ENCODE measurements at regions not wholly inside any gene's neighbourhood (a gene's known extent, or its start where the extent isn't known, plus 50 kb on each side); places are given as distances from the start of the nearest gene placed in this dataset.
"Not testable (repeated sequence)": the region's sequence is repeated elsewhere in the genome, so short reads cannot be mapped to it uniquely, and the experiment has no call there.

DNA sequence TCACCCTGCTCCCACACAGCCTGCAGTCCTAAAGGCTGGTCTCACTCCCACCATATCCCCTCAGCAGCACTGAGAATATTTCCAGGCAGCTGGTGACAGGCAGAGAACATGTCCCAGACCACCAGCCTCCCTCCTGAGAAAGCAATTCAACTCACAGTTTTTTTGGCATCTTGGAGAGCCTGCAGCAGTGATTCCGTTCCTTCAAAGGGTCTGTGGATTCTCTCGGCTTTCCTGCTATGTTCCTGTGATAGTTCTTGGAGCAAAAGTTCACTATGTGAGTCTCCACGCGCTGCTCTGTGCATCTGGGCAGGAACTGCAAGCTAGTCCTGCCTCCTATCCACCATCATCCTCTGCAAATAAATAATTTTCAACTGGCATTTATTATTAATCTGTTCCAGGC, 448.3 kb upstream of the HSF2 start:
- no peaks in the 10 kb centered on the region for H3K27me3 ChIP-seq
- H3K36me3 ChIP-seq, result no peaks in the 10 kb centered on the region
- in situ Hi-C loops (cut with MboI; ENCODE audit: low pct_ligation_motif_present in 1 of 4, low pct_unique_long_range_greater_than_20kb in 1 of 4, low sequenced_read_pairs in 3 of 4), result no loop called here
- TF ChIP-seq POLR2A (IDR thresholded peaks at IDR 0.05) (no peak), CTCF (IDR thresholded peaks at IDR 0.05) (no peak), EP300 (IDR thresholded peaks at IDR 0.05; ENCODE audit: low read depth) (no peak), POLR2AphosphoS5 (IDR thresholded peaks at IDR 0.05) (no peak)
- peak overlapping the region in 1 of 4 donors; percentile 34 for H3K27ac ChIP-seq
- intact Hi-C loops (cut with DNase I; ENCODE audit: low total_unique reads), result no loop called here
- no peak overlapping the region for H3K4me3 ChIP-seq
- H3K9me3 ChIP-seq, result no peaks in the 10 kb centered on the region
- DNase-seq, result no peak
- H3K4me1 ChIP-seq, result no peaks in the 10 kb centered on the region
- WGBS, 2 donors (ENCODE audit: low coverage in 1 of 2), result 63 to 83% methylated on average over 4 of the region's 4 CpGs

- no peak for DNase-seq
- Histone ChIP-seq H3K4me1 (no peaks in the 10 kb centered on the region), H3K27me3 (no peaks in the 10 kb centered on the region), H3K36me3 (no peaks in the 10 kb centered on the region), H3K9me3 (no peaks in the 10 kb centered on the region), H3K27ac (peak overlapping the region in 1 of 4 donors; percentile 34), H3K4me3 (no peak overlapping the region)
- TF ChIP-seq POLR2AphosphoS5 (IDR thresholded peaks at IDR 0.05) (peak in 1 of 3 donors; percentile 15), POLR2A (IDR thresholded peaks at IDR 0.05) (no peak), EP300 (IDR thresholded peaks at IDR 0.05; ENCODE audit: low read depth) (no peak)
- in situ Hi-C loops (cut with MboI; ENCODE audit: low pct_ligation_motif_present in 1 of 4, low pct_unique_long_range_greater_than_20kb in 1 of 4, low sequenced_read_pairs in 3 of 4) (no loop called here), intact Hi-C loops (cut with DNase I; ENCODE audit: low total_unique reads) (no loop called here)
- 70 to 85% methylated on average over 2 to 5 of the region's 5 CpGs for whole genome bisulfite sequencing, 2 donors (ENCODE audit: low coverage in 1 of 2)
Observed at GRCh38 chr6:121951918-121952379, 447.5 kb upstream of the HSF2 start.

- H3K4me3 ChIP-seq; in situ Hi-C loops (cut with MboI; ENCODE audit: low pct_ligation_motif_present in 1 of 4, low pct_unique_long_range_greater_than_20kb in 1 of 4, low sequenced_read_pairs in 3 of 4); DNase-seq; H3K9me3 ChIP-seq; H3K27ac ChIP-seq; intact Hi-C loops (cut with DNase I; ENCODE audit: low total_unique reads); H3K36me3 ChIP-seq; H3K4me1 ChIP-seq; H3K27me3 ChIP-seq: not testable (repeated sequence)
- 72 to 100% methylated on average over 1 to 2 of the region's 2 CpGs for WGBS, 2 donors (ENCODE audit: low coverage in 1 of 2)
Observed at GRCh38 chr6:121955401-121955800, 444.1 kb upstream of the HSF2 start.

- WGBS, 2 donors (ENCODE audit: low coverage in 1 of 2), result 54 to 66% methylated on average over 2 of the region's 2 CpGs
- no peak for DNase-seq
- intact Hi-C loops (cut with DNase I; ENCODE audit: low total_unique reads) (loop anchor here (1.0 kb wide), 1 partner anchor 34 kb away; no protein-coding TSS in a partner anchor), in situ Hi-C loops (cut with MboI; ENCODE audit: low pct_ligation_motif_present in 1 of 4, low pct_unique_long_range_greater_than_20kb in 1 of 4, low sequenced_read_pairs in 3 of 4) (no loop called here)
- Histone ChIP-seq H3K9me3 (no peaks in the 10 kb centered on the region), H3K4me3 (no peak overlapping the region), H3K27ac (no peak overlapping the region), H3K4me1 (no peaks in the 10 kb centered on the region), H3K27me3 (no peaks in the 10 kb centered on the region), H3K36me3 (no peaks in the 10 kb centered on the region)
- no peak for TF ChIP-seq EP300 (IDR thresholded peaks at IDR 0.05; ENCODE audit: low read depth)
- TF ChIP-seq CTCF (IDR thresholded peaks at IDR 0.05), result no peak
- no peak for TF ChIP-seq POLR2AphosphoS5 (IDR thresholded peaks at IDR 0.05)
- TF ChIP-seq POLR2A (IDR thresholded peaks at IDR 0.05), result no peak
Observed at GRCh38 chr6:121956782-121957181, 442.7 kb upstream of the HSF2 start.

DNA sequence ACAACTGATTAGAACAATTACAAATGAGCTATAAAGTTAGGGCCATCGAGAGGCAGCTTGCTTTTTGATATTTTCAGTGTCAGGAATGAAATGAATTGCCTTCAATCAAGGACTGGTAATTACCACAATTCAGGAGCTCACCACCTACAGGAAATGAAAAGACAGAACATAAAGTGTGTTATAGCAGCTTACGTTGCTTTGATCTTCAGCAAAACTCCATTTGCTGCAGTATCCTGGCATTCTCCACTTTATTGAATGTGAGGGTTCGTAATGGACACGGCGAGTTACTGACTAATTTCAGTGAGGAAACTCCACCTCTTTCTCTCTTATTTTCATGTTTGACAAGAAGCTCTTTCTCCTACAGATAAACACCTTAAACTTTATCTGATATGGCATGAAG, 440.0 kb upstream of the HSF2 start:
- Histone ChIP-seq H3K4me3 (no peak overlapping the region), H3K27me3 (no peaks in the 10 kb centered on the region), H3K9me3 (no peaks in the 10 kb centered on the region), H3K36me3 (no peaks in the 10 kb centered on the region), H3K4me1 (no peaks in the 10 kb centered on the region), H3K27ac (no peak overlapping the region)
- intact Hi-C loops (cut with DNase I; ENCODE audit: low total_unique reads), result no loop called here
- TF ChIP-seq POLR2AphosphoS5 (IDR thresholded peaks at IDR 0.05) (no peak), EP300 (IDR thresholded peaks at IDR 0.05; ENCODE audit: low read depth) (no peak), POLR2A (IDR thresholded peaks at IDR 0.05) (no peak), CTCF (IDR thresholded peaks at IDR 0.05) (no peak)
- DNase-seq, result no peak
- 23 to 36% methylated on average over 5 of the region's 5 CpGs for WGBS, 2 donors (ENCODE audit: low coverage in 1 of 2)
- in situ Hi-C loops (cut with MboI; ENCODE audit: low pct_ligation_motif_present in 1 of 4, low pct_unique_long_range_greater_than_20kb in 1 of 4, low sequenced_read_pairs in 3 of 4), result no loop called here

All from transverse colon (tissue), 4 donors.